A673 (cell line): ENCODE measurements at regions not wholly inside any gene's neighbourhood (a gene's known extent, or its start where the extent isn't known, plus 50 kb on each side); places are given as distances from the start of the nearest gene placed in this dataset.

Source experiments
- BruUV-seq: library from RNA; stranded (reverse); fragments of 400-500 nt; replicated peaks from 2 replicates; lab custom pipeline; 2021; lab: Mats Ljungman, UMichigan
- CTCF ChIA-PET: fragments of 300-600 bp; sonication (Branson Sonifier 250); formaldehyde crosslinking; loops from one replicate; lab custom pipeline; 2022; ENCODE audit warnings: antibody characterized with exemption; lab: Charles Lee
- POLR2A ChIA-PET: fragments of 300-600 bp; sonication (Branson Sonifier 250); formaldehyde crosslinking; loops from one replicate; lab custom pipeline; 2022; ENCODE audit warnings: antibody characterized with exemption; ENCODE audit not compliant: low non-redundant PET; lab: Charles Lee
- DNase-seq: peaks from one replicate; pipeline ENCODE4 v3.0.0-alpha.2; 2015; ENCODE audit warnings: low spot score
- H3K27ac ChIP-seq: fragments of 200-600 bp; sonication (generic); 2 replicates; pipeline ENCODE4 v1.5.1; 2016; ENCODE audit warnings: mixed run types, low read depth, mild to moderate bottlenecking, mixed read lengths, antibody characterized with exemption, low read length; ENCODE audit not compliant: poor library complexity, severe bottlenecking
- H3K27me3 ChIP-seq: fragments of 200-600 bp; sonication (generic); replicated peaks from 2 replicates; pipeline ENCODE4 v1.6.1; 2017; ENCODE audit warnings: mixed run types, low read depth, mild to moderate bottlenecking, mixed read lengths, antibody characterized with exemption, low read length; ENCODE audit not compliant: insufficient read depth, poor library complexity
- H3K36me3 ChIP-seq: fragments of 200-600 bp; sonication (generic); 2 replicates; pipeline ENCODE4 v1.6.1; 2016; ENCODE audit warnings: mixed run types, mild to moderate bottlenecking, mixed read lengths, antibody characterized with exemption, low read length; ENCODE audit not compliant: insufficient read depth, poor library complexity, severe bottlenecking
- H3K4me1 ChIP-seq: fragments of 200-600 bp; sonication (generic); 2 replicates; pipeline ENCODE4 v1.6.1; 2017; ENCODE audit warnings: mixed run types, mild to moderate bottlenecking, mixed read lengths, antibody characterized with exemption, low read length; ENCODE audit not compliant: insufficient read depth, poor library complexity, severe bottlenecking
- H3K4me3 ChIP-seq: fragments of 200-600 bp; sonication (generic); 2 replicates; pipeline ENCODE4 v1.5.1; 2016; ENCODE audit warnings: low read depth, mixed run types, mild to moderate bottlenecking, mixed read lengths, low read length; ENCODE audit not compliant: poor library complexity, severe bottlenecking
- H3K9me3 ChIP-seq: fragments of 200-600 bp; sonication (generic); 2 replicates; pipeline ENCODE4 v1.6.1; 2016; ENCODE audit warnings: mixed run types, low read depth, mild to moderate bottlenecking, mixed read lengths, antibody characterized with exemption, low read length; ENCODE audit not compliant: poor library complexity, severe bottlenecking
- CTCF ChIP-seq: fragments of 300-800, 200-600 bp; sonication (generic); conservative IDR thresholded peaks from 2 replicates; pipeline ENCODE4 v1.5.1; 2017; ENCODE audit warnings: low read depth, mild to moderate bottlenecking, antibody characterized with exemption, low read length, moderate library complexity, mixed read lengths
- EZH2 ChIP-seq: fragments of 200-600 bp; sonication (generic); IDR thresholded peaks from 2 replicates; pipeline ENCODE4 v1.6.1; 2017; ENCODE audit warnings: borderline replicate concordance, low read depth, mild to moderate bottlenecking, mixed read lengths, antibody characterized with exemption, low read length; ENCODE audit not compliant: poor library complexity, severe bottlenecking
- intact Hi-C: fragments of 100-400 bp; cut with micrococcal nuclease; formaldehyde crosslinking; loops from one replicate; pipeline ENCODE4 v1.10.0; 2022; ENCODE audit not compliant: unreplicated experiment

GRCh38 chr3:184643442-184643841, 68.4 kb downstream of the MAGEF1 start:
- BruUV-seq: no TSS peak
- intact Hi-C loops: no loop called here
- CTCF ChIA-PET: no interaction called here

GRCh38 chr3:184642631-184643285, 69.1 kb downstream of the MAGEF1 start:
- Histone ChIP-seq H3K9me3 (no peaks in the 10 kb centered on the region), H3K27ac (no peak overlapping the region), H3K4me1 (no peaks in the 10 kb centered on the region), H3K27me3 (no peaks in the 10 kb centered on the region), H3K36me3 (no peaks in the 10 kb centered on the region), H3K4me3 (no peak overlapping the region)
- POLR2A ChIA-PET: no interaction called here
- CTCF ChIA-PET: no interaction called here
- TF ChIP-seq CTCF (no peak), EZH2 (no peak)
- no peak for DNase-seq
- no TSS peak for BruUV-seq
- intact Hi-C loops: no loop called here

More at GRCh38 chr3:184643442-184643841, 68.4 kb downstream of the MAGEF1 start:
- POLR2A ChIA-PET: no interaction called here
- TF ChIP-seq EZH2: no peak
- no peak for TF ChIP-seq CTCF
- no peak overlapping the region for H3K4me3 ChIP-seq
- H3K9me3 ChIP-seq: no peaks in the 10 kb centered on the region
- no peaks in the 10 kb centered on the region for H3K36me3 ChIP-seq
- no peak overlapping the region for H3K27ac ChIP-seq
- no peak for DNase-seq
- no peaks in the 10 kb centered on the region for H3K4me1 ChIP-seq
- no peaks in the 10 kb centered on the region for H3K27me3 ChIP-seq

- DNase-seq: no peak
Measured at GRCh38 chr3:184641430-184641829, 70.4 kb downstream of the MAGEF1 start.

More at GRCh38 chr3:184641430-184641829, 70.4 kb downstream of the MAGEF1 start:
- intact Hi-C loops: no loop called here
- no TSS peak for BruUV-seq
- no peaks in the 10 kb centered on the region for H3K4me1 ChIP-seq
- ChIA-PET CTCF (no interaction called here), POLR2A (no interaction called here)
- no peaks in the 10 kb centered on the region for H3K36me3 ChIP-seq
- no peaks in the 10 kb centered on the region for H3K9me3 ChIP-seq
- H3K27ac ChIP-seq: no peak overlapping the region
- no peaks in the 10 kb centered on the region for H3K27me3 ChIP-seq
- no peak overlapping the region for H3K4me3 ChIP-seq
- TF ChIP-seq CTCF: no peak
- TF ChIP-seq EZH2: no peak
